Upper lobe of left lung (tissue), 4 donors: ENCODE measurements at regions not wholly inside any gene's neighbourhood (a gene's known extent, or its start where the extent isn't known, plus 50 kb on each side); places are given as distances from the start of the nearest gene placed in this dataset.

ENCODE experiments used
- POLR2A ChIP-seq, 4 donors: fragments of 450-650 bp; IDR thresholded peaks; one replicate each; pipeline ENCODE4 v1.5.1; 2016 to 2017; ENCODE audit warnings: antibody characterized with exemption in 4 of 4, mild to moderate bottlenecking in 2 of 4
- TF ChIP-seq, protein P1 (sequence below), 6 experiments: fragments of 450-650 bp in 4 of 6; fragments of 200-600 bp in 2 of 6; sonication (generic) in 2 of 6; IDR thresholded peaks; one replicate each; pipeline ENCODE4 v1.5.1; 2016 to 2019; ENCODE audit warnings: antibody characterized with exemption in 6 of 6

GRCh38 chr6:148629181-148629580 is 117.6 kb upstream of the UST start:
- TF ChIP-seq, protein P1, sequence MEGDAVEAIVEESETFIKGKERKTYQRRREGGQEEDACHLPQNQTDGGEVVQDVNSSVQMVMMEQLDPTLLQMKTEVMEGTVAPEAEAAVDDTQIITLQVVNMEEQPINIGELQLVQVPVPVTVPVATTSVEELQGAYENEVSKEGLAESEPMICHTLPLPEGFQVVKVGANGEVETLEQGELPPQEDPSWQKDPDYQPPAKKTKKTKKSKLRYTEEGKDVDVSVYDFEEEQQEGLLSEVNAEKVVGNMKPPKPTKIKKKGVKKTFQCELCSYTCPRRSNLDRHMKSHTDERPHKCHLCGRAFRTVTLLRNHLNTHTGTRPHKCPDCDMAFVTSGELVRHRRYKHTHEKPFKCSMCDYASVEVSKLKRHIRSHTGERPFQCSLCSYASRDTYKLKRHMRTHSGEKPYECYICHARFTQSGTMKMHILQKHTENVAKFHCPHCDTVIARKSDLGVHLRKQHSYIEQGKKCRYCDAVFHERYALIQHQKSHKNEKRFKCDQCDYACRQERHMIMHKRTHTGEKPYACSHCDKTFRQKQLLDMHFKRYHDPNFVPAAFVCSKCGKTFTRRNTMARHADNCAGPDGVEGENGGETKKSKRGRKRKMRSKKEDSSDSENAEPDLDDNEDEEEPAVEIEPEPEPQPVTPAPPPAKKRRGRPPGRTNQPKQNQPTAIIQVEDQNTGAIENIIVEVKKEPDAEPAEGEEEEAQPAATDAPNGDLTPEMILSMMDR (IDR thresholded peaks at IDR 0.05) = no peak
- no peak for TF ChIP-seq POLR2A (IDR thresholded peaks at IDR 0.05)
